ENCODE measurements at regions not wholly inside any gene's neighbourhood (a gene's known extent, or its start where the extent isn't known, plus 50 kb on each side); places are given as distances from the start of the nearest gene placed in this dataset.

DNA sequence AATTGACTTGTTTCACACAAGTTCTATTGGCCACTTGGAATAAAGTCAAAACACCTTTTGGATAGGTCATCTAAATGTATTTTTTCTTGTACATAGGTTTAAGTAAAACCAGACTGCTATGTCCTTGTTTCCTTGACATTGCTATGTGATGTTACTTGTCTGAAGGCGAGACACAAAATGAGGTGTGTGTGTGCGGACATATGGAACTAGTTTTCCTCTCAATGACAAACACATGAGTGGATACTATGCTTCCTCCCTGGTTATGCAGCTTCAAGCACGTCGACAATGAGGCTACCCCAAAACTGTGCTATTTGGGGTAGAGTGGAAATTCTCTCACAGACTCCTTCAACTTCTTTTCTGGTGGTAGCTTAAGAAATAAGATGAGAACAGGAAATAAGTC lies 276.8 kb downstream of the GAS1 start:
- no peak overlapping the region for H3K4me3 ChIP-seq (ENCODE audit: low read length in 2 of 2)
- no peak overlapping the region for H3K9ac ChIP-seq (ENCODE audit: low read length in 2 of 2)
- H3K36me3 ChIP-seq (ENCODE audit: control insufficient read depth in 2 of 2, insufficient read depth in 2 of 2, low read length in 2 of 2): no peaks in the 10 kb centered on the region
- no peaks in the 10 kb centered on the region for H3K4me1 ChIP-seq (ENCODE audit: control insufficient read depth, insufficient read depth, low read length)
- no peak overlapping the region for H3K27ac ChIP-seq (ENCODE audit: low read length)
- H3K27me3 ChIP-seq (ENCODE audit: control insufficient read depth in 1 of 2, insufficient read depth in 2 of 2, low read length in 2 of 2): no peaks in the 10 kb centered on the region
- peaks cover 0 to 4% of the 10 kb centered on the region in 2 donors for H3K9me3 ChIP-seq (ENCODE audit: control insufficient read depth in 2 of 2, low read length in 2 of 2)

DNA sequence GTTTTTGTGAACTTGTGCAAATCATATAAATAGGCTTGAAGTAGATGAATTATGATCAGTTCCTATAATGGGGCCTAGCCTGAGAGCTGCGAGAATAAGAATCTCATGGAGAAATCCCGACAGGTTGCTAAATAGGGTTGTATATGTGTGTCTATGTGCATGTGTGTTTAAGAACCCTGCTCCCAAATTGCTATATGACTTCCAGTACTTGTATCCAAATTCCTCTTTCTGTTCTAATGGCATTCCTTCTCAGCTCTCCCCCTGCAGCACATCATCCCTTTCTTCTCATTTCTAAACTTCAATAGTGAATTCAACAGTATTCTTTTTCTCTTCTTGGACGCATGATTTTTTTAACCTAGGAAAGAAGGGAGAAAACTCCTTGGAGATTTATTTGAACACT lies 277.2 kb downstream of the GAS1 start:
- H3K36me3 ChIP-seq (ENCODE audit: control insufficient read depth in 2 of 2, insufficient read depth in 2 of 2, low read length in 2 of 2): no peaks in the 10 kb centered on the region
- H3K9me3 ChIP-seq (ENCODE audit: control insufficient read depth in 2 of 2, low read length in 2 of 2): peaks cover 0 to 4% of the 10 kb centered on the region in 2 donors
- H3K27ac ChIP-seq (ENCODE audit: low read length): no peak overlapping the region
- no peak overlapping the region for H3K4me3 ChIP-seq (ENCODE audit: low read length in 2 of 2)
- H3K27me3 ChIP-seq (ENCODE audit: control insufficient read depth in 1 of 2, insufficient read depth in 2 of 2, low read length in 2 of 2): no peaks in the 10 kb centered on the region
- H3K4me1 ChIP-seq (ENCODE audit: control insufficient read depth, insufficient read depth, low read length): no peaks in the 10 kb centered on the region
- H3K9ac ChIP-seq (ENCODE audit: low read length in 2 of 2): no peak overlapping the region

DNA sequence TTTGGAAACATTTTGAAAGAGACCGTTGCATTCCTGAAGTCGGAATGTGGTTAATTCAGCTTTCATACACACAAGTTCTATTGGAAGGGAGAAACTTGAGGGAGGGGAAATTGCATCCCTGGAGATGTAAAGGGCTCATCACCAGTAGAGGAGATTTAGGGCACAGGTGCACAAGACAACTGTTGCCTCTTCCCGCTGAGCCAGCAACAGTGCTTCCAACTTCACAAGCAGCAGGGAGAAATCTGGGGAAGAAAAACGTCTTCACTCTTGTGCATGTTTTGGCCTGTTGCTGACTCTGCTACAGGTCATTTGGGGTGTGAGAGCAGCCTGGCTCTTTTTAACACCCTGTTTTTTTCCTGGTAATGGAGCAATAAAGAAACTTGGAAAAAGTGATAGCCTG lies 277.9 kb downstream of the GAS1 start:
- Histone ChIP-seq H3K4me3 (ENCODE audit: low read length in 2 of 2) (no peak overlapping the region), H3K36me3 (ENCODE audit: control insufficient read depth in 2 of 2, insufficient read depth in 2 of 2, low read length in 2 of 2) (no peaks in the 10 kb centered on the region), H3K27me3 (ENCODE audit: control insufficient read depth in 1 of 2, insufficient read depth in 2 of 2, low read length in 2 of 2) (no peaks in the 10 kb centered on the region), H3K9ac (ENCODE audit: low read length in 2 of 2) (no peak overlapping the region), H3K4me1 (ENCODE audit: control insufficient read depth, insufficient read depth, low read length) (no peaks in the 10 kb centered on the region), H3K27ac (ENCODE audit: low read length) (no peak overlapping the region), H3K9me3 (ENCODE audit: control insufficient read depth in 2 of 2, low read length in 2 of 2) (peaks cover 0 to 4% of the 10 kb centered on the region in 2 donors)

DNA sequence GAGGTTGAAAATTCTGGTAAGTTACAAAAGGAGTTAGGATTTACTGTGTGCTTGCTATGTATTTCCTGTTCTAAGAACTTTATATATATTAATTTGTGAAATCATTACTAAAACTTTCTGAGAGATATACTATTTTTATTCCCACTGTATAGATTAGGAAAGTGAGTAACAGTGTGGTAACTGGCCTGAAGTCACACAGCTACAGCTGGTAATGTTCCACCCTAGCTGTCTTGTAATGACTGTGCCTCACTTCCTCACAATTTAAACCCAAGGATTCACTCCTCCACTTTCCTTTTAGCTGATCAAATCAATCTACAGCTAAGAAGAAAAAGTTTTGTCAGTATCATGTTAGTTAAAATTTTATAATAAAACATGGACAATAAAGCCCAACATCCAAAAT lies 278.8 kb downstream of the GAS1 start:
- Histone ChIP-seq H3K9ac (ENCODE audit: low read length in 2 of 2) (no peak overlapping the region), H3K4me3 (ENCODE audit: low read length in 2 of 2) (no peak overlapping the region), H3K27me3 (ENCODE audit: control insufficient read depth in 1 of 2, insufficient read depth in 2 of 2, low read length in 2 of 2) (no peaks in the 10 kb centered on the region), H3K27ac (ENCODE audit: low read length) (no peak overlapping the region), H3K4me1 (ENCODE audit: control insufficient read depth, insufficient read depth, low read length) (no peaks in the 10 kb centered on the region), H3K36me3 (ENCODE audit: control insufficient read depth in 2 of 2, insufficient read depth in 2 of 2, low read length in 2 of 2) (no peaks in the 10 kb centered on the region), H3K9me3 (ENCODE audit: control insufficient read depth in 2 of 2, low read length in 2 of 2) (peaks cover 0 to 4% of the 10 kb centered on the region in 2 donors)

DNA sequence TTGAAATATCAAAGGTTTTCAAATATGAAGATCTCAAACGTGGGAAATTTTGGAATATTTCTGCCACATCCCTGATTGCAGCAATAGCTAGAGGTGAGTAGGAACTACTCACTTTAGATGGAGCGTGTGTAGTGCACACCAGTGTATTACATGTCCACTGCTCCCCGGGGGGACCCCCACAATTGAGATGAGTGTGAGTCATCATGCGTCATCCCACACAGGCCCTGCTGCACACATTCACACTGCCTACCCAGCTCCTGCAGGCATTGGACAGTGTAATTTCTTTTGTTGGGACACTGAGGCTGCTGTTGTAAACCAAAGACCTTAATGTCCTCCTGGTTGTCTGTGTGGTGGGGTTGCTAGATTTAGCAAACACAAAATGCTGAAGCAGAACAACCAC lies 280.0 kb downstream of the GAS1 start:
- H3K4me1 ChIP-seq (ENCODE audit: control insufficient read depth, insufficient read depth, low read length): no peaks in the 10 kb centered on the region

DNA sequence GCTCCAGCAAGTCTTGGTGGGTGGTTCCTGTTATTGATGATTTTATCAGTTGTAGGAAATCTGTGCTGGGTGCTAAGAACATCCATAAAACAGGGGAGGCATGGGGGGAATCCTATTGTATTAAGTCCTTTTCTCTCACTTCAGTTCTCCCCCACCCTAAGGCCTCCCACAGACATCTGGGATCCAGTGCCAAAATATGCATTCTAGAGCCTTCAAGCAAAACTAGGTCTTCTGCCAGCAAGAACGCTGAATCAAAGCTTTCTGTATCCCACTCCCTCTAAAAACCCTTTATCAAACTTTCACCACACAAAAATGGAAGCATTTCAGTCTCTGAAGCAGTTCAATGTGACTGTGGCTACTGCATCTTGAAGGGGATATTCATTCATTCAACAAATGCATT lies 281.9 kb downstream of the GAS1 start:
- no peak overlapping the region for H3K9ac ChIP-seq (ENCODE audit: low read length in 2 of 2)
- no peaks in the 10 kb centered on the region for H3K36me3 ChIP-seq (ENCODE audit: control insufficient read depth in 2 of 2, insufficient read depth in 2 of 2, low read length in 2 of 2)

More for the DNA sequence above, 280.0 kb downstream of the GAS1 start:
- Histone ChIP-seq H3K4me3 (ENCODE audit: low read length in 2 of 2) (no peak overlapping the region), H3K9me3 (ENCODE audit: control insufficient read depth in 2 of 2, low read length in 2 of 2) (peaks cover 0 to 4% of the 10 kb centered on the region in 2 donors), H3K36me3 (ENCODE audit: control insufficient read depth in 2 of 2, insufficient read depth in 2 of 2, low read length in 2 of 2) (no peaks in the 10 kb centered on the region), H3K27me3 (ENCODE audit: control insufficient read depth in 1 of 2, insufficient read depth in 2 of 2, low read length in 2 of 2) (no peaks in the 10 kb centered on the region), H3K9ac (ENCODE audit: low read length in 2 of 2) (no peak overlapping the region), H3K27ac (ENCODE audit: low read length) (no peak overlapping the region)

DNA sequence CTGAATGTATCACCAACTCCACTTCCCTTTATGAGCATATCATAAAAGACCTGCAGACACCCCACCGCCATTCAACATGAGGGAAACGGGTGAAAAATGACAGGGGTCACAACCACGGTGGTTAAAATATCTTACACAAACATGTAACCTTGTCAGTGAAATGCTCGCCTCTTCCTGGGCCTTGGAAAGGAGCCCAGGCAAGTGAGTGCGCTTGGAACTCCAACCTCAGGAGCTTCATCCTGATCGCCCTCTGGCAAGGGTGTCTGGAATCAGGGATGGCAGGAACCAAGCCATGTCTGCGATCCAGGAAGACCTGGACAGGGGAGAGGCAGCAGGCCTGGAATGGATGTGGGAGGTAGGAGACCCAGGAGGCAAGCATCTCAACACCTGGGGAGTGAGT lies 282.7 kb downstream of the GAS1 start:
- no peaks in the 10 kb centered on the region for H3K27me3 ChIP-seq (ENCODE audit: control insufficient read depth in 1 of 2, insufficient read depth in 2 of 2, low read length in 2 of 2)
- H3K4me1 ChIP-seq (ENCODE audit: control insufficient read depth, insufficient read depth, low read length): no peaks in the 10 kb centered on the region
- no peaks in the 10 kb centered on the region for H3K9me3 ChIP-seq (ENCODE audit: control insufficient read depth in 2 of 2, low read length in 2 of 2)
- no peak overlapping the region for H3K4me3 ChIP-seq (ENCODE audit: low read length in 2 of 2)
- H3K27ac ChIP-seq (ENCODE audit: low read length): no peak overlapping the region
- no peak overlapping the region for H3K9ac ChIP-seq (ENCODE audit: low read length in 2 of 2)
- no peaks in the 10 kb centered on the region for H3K36me3 ChIP-seq (ENCODE audit: control insufficient read depth in 2 of 2, insufficient read depth in 2 of 2, low read length in 2 of 2)

More for the DNA sequence above, 281.9 kb downstream of the GAS1 start:
- no peaks in the 10 kb centered on the region for H3K27me3 ChIP-seq (ENCODE audit: control insufficient read depth in 1 of 2, insufficient read depth in 2 of 2, low read length in 2 of 2)
- H3K4me3 ChIP-seq (ENCODE audit: low read length in 2 of 2): no peak overlapping the region
- H3K4me1 ChIP-seq (ENCODE audit: control insufficient read depth, insufficient read depth, low read length): no peaks in the 10 kb centered on the region
- H3K9me3 ChIP-seq (ENCODE audit: control insufficient read depth in 2 of 2, low read length in 2 of 2): no peaks in the 10 kb centered on the region
- no peak overlapping the region for H3K27ac ChIP-seq (ENCODE audit: low read length)

DNA sequence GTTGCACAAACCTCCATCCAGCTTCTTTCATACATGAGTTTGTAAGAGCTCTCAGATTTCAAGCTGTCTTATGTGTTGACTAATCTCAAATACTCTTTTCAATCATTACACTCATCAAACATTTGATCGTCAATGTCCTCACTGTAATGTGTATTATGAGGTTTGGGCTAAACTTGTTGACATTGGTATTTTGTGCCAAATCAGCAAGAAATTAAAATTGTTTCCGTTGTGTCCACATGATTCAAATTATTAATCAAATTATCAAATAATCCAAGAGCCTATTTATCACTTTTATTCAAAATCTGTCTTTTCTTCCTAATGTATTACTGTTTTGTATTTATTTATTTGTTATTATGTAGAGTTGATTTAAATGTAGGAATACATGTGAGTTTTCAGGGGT lies 283.4 kb downstream of the GAS1 start:
- Histone ChIP-seq H3K36me3 (ENCODE audit: control insufficient read depth in 2 of 2, insufficient read depth in 2 of 2, low read length in 2 of 2) (no peaks in the 10 kb centered on the region), H3K4me1 (ENCODE audit: control insufficient read depth, insufficient read depth, low read length) (no peaks in the 10 kb centered on the region), H3K9me3 (ENCODE audit: control insufficient read depth in 2 of 2, low read length in 2 of 2) (no peaks in the 10 kb centered on the region), H3K9ac (ENCODE audit: low read length in 2 of 2) (no peak overlapping the region), H3K27me3 (ENCODE audit: control insufficient read depth in 1 of 2, insufficient read depth in 2 of 2, low read length in 2 of 2) (no peaks in the 10 kb centered on the region), H3K27ac (ENCODE audit: low read length) (no peak overlapping the region), H3K4me3 (ENCODE audit: low read length in 2 of 2) (no peak overlapping the region)

DNA sequence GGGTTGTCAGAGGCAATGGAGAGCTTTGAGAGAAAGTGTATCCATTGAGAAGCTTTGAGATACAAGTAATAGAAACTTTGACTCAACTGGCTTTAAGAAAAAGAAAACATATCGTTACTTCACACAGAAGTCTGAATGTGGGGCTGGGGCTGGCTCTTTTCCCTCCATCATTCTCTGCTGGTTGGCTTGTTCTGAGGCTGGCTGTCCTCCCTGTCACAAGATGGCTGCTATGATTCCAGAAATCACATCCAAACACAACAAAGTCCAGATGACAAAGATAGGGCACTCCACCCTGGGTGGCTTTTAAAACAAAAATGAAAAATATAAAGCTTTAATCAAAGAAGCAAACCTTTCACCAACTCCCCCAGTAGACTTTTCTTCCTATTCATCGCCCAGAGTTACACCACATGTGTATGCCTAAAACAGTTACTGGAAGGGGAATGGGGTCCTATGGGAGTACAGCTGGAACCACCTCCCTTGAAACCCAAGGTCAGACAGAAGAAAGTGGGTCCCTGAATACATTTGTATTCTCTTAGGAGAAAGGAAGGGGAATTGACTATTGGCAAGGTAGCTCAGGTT lies 284.3 kb downstream of the GAS1 start:
- Histone ChIP-seq H3K4me3 (ENCODE audit: low read length in 2 of 2) (no peak overlapping the region), H3K27me3 (ENCODE audit: control insufficient read depth in 1 of 2, insufficient read depth in 2 of 2, low read length in 2 of 2) (no peaks in the 10 kb centered on the region), H3K27ac (ENCODE audit: low read length) (no peak overlapping the region)

DNA sequence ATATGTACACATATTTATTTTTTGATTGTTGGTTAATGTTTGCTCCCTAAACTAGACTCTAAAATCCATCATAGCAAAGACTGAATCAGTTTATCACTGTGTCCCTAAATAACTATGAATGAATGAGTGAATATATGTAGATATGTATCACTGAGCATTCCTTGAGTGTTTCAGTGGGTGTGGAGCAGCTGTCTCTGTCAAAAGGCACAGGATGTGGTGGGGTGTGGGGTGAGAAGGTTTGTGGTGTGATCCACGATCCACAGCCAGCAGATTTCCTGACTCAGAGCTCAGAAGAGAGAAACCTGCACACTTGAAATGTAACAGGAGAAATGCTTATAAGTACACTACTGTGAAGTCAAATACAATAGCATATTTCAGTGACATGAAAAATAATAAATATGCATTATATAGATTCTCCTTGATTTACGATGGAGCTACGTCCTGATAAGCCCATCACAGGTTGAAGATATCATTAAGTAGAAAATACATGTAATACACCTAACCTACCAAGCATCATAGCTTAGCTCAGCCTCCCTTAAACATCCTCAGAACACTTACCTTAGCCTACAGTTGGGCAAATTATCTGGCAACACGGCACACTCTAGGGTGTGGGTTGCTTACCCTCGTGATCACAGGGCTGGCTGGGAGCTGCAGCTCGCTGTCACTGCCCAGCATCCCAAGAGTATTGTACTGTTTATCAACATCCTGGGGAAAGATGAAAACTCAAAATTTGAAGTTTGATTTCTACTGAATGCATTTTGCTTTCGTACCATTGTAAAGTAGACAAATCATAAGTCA lies 287.0 kb downstream of the GAS1 start:
- no peaks in the 10 kb centered on the region for H3K27me3 ChIP-seq (ENCODE audit: control insufficient read depth in 1 of 2, insufficient read depth in 2 of 2, low read length in 2 of 2)
- no peaks in the 10 kb centered on the region for H3K36me3 ChIP-seq (ENCODE audit: control insufficient read depth in 2 of 2, insufficient read depth in 2 of 2, low read length in 2 of 2)
- no peaks in the 10 kb centered on the region for H3K9me3 ChIP-seq (ENCODE audit: control insufficient read depth in 2 of 2, low read length in 2 of 2)
- H3K4me3 ChIP-seq (ENCODE audit: low read length in 2 of 2): no peak overlapping the region
- H3K27ac ChIP-seq (ENCODE audit: low read length): no peak overlapping the region
- no peaks in the 10 kb centered on the region for H3K4me1 ChIP-seq (ENCODE audit: control insufficient read depth, insufficient read depth, low read length)
- no peak overlapping the region for H3K9ac ChIP-seq (ENCODE audit: low read length in 2 of 2)

More for the DNA sequence above, 284.3 kb downstream of the GAS1 start:
- Histone ChIP-seq H3K9ac (ENCODE audit: low read length in 2 of 2) (no peak overlapping the region), H3K4me1 (ENCODE audit: control insufficient read depth, insufficient read depth, low read length) (no peaks in the 10 kb centered on the region), H3K9me3 (ENCODE audit: control insufficient read depth in 2 of 2, low read length in 2 of 2) (no peaks in the 10 kb centered on the region), H3K36me3 (ENCODE audit: control insufficient read depth in 2 of 2, insufficient read depth in 2 of 2, low read length in 2 of 2) (no peaks in the 10 kb centered on the region)

DNA sequence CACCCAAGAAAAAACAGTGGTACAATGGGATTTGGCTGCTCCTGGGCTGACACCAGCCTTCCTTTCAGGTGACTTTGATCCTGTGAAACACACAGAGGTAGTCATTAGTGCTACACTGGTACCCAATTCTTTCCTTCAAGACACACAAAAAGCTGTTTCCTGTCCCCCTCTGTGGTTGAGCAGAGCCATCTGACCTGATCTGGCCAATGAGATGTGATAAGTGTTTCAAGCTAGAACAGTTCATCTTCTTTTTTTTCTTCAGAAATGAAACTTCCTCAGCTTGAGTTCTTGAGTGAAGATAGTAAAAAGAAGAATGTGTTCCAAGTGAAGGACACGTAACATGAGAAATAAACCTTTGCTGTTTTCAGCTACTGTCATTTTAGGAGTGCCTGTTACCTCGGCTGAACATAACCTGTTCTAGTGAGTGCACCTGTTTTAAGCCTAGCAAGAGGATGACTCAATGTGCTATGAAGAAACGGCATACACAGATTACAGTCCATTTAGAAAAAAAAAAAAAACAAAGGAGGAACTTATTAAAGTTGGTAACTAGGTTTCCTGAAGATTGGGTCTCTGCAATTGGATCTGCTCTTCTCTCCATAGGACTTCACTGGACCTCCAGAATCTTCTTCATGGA lies 287.8 kb downstream of the GAS1 start:
- Histone ChIP-seq H3K36me3 (ENCODE audit: control insufficient read depth in 2 of 2, insufficient read depth in 2 of 2, low read length in 2 of 2) (no peaks in the 10 kb centered on the region), H3K4me3 (ENCODE audit: low read length in 2 of 2) (no peak overlapping the region), H3K27ac (ENCODE audit: low read length) (no peak overlapping the region), H3K9me3 (ENCODE audit: control insufficient read depth in 2 of 2, low read length in 2 of 2) (no peaks in the 10 kb centered on the region), H3K9ac (ENCODE audit: low read length in 2 of 2) (no peak overlapping the region), H3K27me3 (ENCODE audit: control insufficient read depth in 1 of 2, insufficient read depth in 2 of 2, low read length in 2 of 2) (no peaks in the 10 kb centered on the region), H3K4me1 (ENCODE audit: control insufficient read depth, insufficient read depth, low read length) (no peaks in the 10 kb centered on the region)
